GM19328 (cell line): ENCODE measurements at regions not wholly inside any gene's neighbourhood (a gene's known extent, or its start where the extent isn't known, plus 50 kb on each side); places are given as distances from the start of the nearest gene placed in this dataset.
"Not testable (repeated sequence)": the region's sequence is repeated elsewhere in the genome, so short reads cannot be mapped to it uniquely, and the experiment has no call there.

Source experiments
- ATAC-seq: cut with Tn5 transposase; IDR thresholded peaks from one replicate; pipeline ENCODE4 v1.9.1; 2021; ENCODE audit warnings: mild to moderate bottlenecking, moderate library complexity; ENCODE audit not compliant: unreplicated experiment

GRCh38 chr1:60679524-60680375 is 402.6 kb upstream of the NFIA start:
- ATAC-seq = no peak

GRCh38 chr1:60678802-60679201 is 403.6 kb upstream of the NFIA start:
- ATAC-seq = no peak

- no peak for ATAC-seq
Measured at GRCh38 chr1:60678391-60678790, 404.0 kb upstream of the NFIA start.

GRCh38 chr1:60672449-60672848 is 409.9 kb upstream of the NFIA start:
- no peak for ATAC-seq

- no peak for ATAC-seq
Measured at GRCh38 chr1:60670302-60670701, 412.1 kb upstream of the NFIA start.

- no peak for ATAC-seq
Measured at GRCh38 chr1:60668585-60668984, 413.8 kb upstream of the NFIA start.

- no peak for ATAC-seq
Measured at GRCh38 chr1:60665311-60665710, 417.1 kb upstream of the NFIA start.

- ATAC-seq = no peak
Measured at GRCh38 chr1:60664086-60664625, 418.2 kb upstream of the NFIA start.

GRCh38 chr1:60662486-60663044 is 419.8 kb upstream of the NFIA start:
- ATAC-seq = no peak

- ATAC-seq = no peak
Measured at GRCh38 chr1:60657926-60658325, 424.4 kb upstream of the NFIA start.

- no peak for ATAC-seq
Measured at GRCh38 chr1:60655679-60656355, 426.5 kb upstream of the NFIA start.

- ATAC-seq = not testable (repeated sequence)
Measured at GRCh38 chr1:60640033-60640551, 442.3 kb upstream of the NFIA start.

- no peak for ATAC-seq
Measured at GRCh38 chr1:60639287-60639686, 443.1 kb upstream of the NFIA start.

- no peak for ATAC-seq
Measured at GRCh38 chr1:60637651-60638050, 444.7 kb upstream of the NFIA start.

GRCh38 chr1:60636946-60637345 is 445.4 kb upstream of the NFIA start:
- no peak for ATAC-seq

GRCh38 chr1:60634106-60634505 is 448.3 kb upstream of the NFIA start:
- ATAC-seq = no peak

GRCh38 chr1:60622486-60622885 is 459.9 kb upstream of the NFIA start:
- ATAC-seq = no peak

GRCh38 chr1:60621368-60621851 is 461.0 kb upstream of the NFIA start:
- no peak for ATAC-seq

GRCh38 chr1:60620087-60620486 is 462.3 kb upstream of the NFIA start:
- ATAC-seq = no peak

GRCh38 chr1:60619581-60619980 is 462.8 kb upstream of the NFIA start:
- ATAC-seq = no peak

- no peak for ATAC-seq
Measured at GRCh38 chr1:60615666-60616065, 466.7 kb upstream of the NFIA start.
